Left cardiac atrium (tissue), 4 donors: ENCODE measurements at regions not wholly inside any gene's neighbourhood (a gene's known extent, or its start where the extent isn't known, plus 50 kb on each side); places are given as distances from the start of the nearest gene placed in this dataset.

Experiments used
- ATAC-seq, 2 donors: fragments of 200-7000 bp; cut with Tn5 transposase; one replicate each; pipeline ENCODE4 v1.9.1; 2020; ENCODE audit warnings: mild to moderate bottlenecking in 2 of 2, moderate library complexity in 2 of 2
- DNase-seq: peaks from one replicate; pipeline ENCODE4 v3.0.0-alpha.2; 2020
- intact Hi-C, 2 donors: fragments of 100-400 bp; cut with DNase I; formaldehyde crosslinking; loops; one replicate each; pipeline versions ENCODE4 v1.14.1 to v1.15.1; 2022 to 2023
- donor health status: DM: no; HTN: yes; CAD: no.
- donor health status: DM: no; HTN: yes; CAD: no; lungs with severe emphysema.
- donor health status: DM: yes; HTN: yes; CAD: no.
- donor health status: Dilated cardiomyopathy.

DNA sequence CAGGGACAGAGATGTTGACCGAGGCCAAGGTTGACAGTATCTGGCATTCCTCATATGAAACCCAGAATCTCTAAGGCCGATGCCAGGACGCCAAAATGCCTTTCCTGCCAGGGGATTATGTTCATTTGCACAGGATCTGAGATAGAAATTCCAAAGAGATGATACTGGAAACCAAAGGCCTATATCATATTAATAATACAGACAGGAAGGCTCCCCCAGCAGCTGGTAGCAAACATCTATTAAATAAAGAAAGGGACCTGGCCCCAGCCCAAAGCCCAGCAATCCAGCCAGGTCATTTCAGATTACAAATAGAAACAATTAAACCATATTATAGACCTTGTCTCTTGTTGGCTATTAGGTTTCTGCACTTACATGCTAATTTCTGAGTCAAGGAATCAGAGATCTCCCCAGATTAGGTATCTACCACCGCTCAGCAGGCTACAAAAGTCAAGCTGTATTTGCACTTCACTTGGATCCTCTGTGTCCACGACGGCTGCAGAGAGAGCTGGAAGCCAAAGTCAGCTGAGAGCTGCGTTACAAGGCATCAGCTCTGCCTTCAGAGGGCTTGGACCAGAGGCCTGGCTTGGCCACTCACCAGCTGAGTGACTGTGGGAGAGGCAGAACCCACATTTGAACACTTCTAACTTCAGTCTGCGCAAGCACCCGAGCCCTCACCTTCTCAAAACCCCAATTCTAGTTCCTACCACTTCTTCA is 269.3 kb upstream of the SIX2 start:
- no peak for ATAC-seq
- intact Hi-C loops: no loop called here
- no peak for DNase-seq

GRCh38 chr2:45276914-45277313 is 267.7 kb upstream of the SIX2 start:
- ATAC-seq (no peak), DNase-seq (no peak)
- intact Hi-C loops: no loop called here

DNA sequence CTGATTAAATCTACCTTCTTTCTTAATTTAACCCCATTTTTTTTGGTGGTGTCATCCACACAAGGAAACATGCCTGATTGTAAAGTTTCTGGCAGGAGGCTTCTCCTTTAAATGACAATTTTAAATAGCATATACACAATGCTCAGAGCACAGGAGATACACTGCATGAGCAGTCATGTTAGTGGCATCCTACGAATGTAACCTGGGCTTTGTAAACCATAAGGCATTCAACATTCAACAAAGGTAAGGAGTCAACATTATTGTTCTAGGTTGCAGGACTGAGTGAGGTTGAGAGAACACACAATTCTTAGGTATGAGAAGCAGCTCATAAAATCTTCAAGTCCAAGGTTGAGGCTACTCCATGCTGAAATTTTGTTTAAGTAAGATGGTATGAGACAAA is 266.6 kb upstream of the SIX2 start:
- ATAC-seq: no peak
- DNase-seq: no peak
- intact Hi-C loops: no loop called here

DNA sequence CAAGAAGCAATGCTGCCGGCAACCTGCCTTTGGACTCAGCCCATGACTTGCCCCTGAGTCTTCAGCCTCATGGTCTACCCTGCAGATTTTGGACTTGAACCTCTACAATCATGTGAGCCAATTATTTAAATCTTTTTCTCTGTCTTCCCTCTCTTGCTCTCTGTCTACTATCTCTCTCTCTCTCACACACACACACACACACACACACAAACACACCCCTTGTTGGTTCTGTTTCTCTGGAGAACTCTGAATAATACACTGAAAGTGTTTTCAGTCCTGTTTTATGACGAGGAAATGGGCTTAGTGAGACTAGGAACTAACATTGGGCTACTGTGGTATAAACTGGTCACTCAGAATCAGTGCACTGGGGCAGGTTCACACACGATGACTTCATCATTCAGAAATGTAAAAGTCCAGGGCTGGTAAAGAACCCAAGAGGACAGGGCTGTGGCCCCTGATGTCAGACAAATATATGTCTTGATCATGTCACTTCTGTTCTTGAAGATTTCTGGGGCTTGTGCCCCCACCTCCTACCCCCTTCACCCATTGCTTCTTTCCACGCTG is 266.1 kb upstream of the SIX2 start:
- no peak for DNase-seq
- ATAC-seq: peak in 1 of 2 donors; percentile 21
- intact Hi-C loops: no loop called here

- ATAC-seq (no peak), DNase-seq (no peak)
- intact Hi-C loops: no loop called here
These were observed 265.1 kb upstream of the SIX2 start for GRCh38 chr2:45274250-45274926.

DNA sequence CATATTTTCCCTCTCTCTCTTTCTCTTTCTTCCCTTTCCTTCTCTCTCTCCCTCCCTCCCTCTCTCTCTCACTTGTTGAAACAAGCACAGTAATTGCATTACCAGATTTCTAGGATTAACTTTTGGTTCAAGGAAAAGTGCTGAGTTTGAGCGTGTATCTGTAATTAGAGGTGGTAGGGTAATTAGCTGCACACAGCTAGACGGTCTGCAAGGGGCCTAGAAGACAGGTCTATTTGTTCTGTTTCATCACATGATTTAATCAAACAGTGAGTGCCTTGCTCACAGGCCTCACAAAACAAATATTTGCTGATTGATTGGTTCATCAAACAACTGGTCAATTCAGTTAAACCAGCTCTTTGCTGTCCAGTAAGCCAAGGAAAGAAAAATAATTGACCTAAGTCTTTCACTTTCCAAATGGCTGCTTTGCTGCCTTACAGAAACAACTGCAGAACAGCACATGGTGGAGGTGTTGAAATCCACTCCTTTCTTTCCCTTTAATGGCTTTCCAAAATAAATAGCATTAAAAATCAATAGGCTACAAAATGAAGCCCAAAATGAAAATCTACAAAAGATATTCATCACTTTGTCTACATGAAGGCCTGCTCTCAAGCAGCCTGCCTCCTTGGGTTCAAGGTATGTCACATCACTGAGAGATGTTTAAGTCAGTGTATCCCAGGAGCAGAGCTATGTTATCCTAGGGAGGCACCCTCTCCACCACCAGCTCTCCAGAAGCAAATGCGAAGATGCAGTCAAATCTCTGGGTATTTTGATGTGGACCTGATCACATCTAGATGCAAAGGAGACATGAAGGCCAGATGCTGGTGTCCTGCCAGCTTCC is 264.4 kb upstream of the SIX2 start:
- no peak for DNase-seq
- intact Hi-C loops: no loop called here
- ATAC-seq: no peak

DNA sequence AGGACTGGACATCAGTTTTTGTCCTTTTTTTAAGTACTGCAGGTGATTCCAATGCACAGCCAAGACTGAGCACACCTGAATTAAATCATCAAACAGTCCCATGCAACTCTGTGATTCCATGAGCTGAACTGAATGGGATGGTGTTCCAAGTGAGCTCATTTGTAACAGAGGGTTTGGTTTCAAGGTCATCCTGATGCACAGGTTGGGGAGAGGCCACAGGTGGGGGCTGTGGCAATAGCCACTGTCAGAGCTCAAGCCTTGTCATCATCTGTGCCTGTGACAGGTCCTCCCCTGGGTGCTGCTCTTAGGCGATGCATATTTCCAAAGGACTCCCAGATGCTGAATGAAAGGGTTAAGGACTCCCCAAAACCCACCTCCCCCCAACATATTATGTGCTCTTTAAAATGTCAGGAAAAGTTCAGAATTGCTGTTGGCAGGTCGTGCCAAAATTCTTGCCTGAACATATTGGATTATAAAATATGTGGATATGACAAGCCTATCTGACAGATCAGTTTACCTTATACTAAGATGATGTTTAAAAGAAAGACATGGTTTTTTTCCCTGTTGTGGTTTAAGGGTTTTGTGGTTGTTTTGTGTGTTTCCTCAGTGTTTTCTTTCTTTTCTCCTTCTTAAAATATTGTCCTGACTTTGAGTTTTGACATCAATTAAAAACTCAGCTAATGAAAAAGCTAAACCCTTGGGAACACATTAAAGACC is 263.5 kb upstream of the SIX2 start:
- DNase-seq (no peak), ATAC-seq (no peak)
- intact Hi-C loops: no loop called here

GRCh38 chr2:45269149-45269793 is 260.0 kb upstream of the SIX2 start:
- DNase-seq (no peak), ATAC-seq (no peak)
- intact Hi-C loops: no loop called here

- DNase-seq (no peak), ATAC-seq (no peak)
- intact Hi-C loops: no loop called here
These were observed 259.4 kb upstream of the SIX2 start for GRCh38 chr2:45268631-45269030.

- no peak for ATAC-seq
- intact Hi-C loops: no loop called here
- DNase-seq: no peak
These were observed 258.0 kb upstream of the SIX2 start for GRCh38 chr2:45267062-45267792.

DNA sequence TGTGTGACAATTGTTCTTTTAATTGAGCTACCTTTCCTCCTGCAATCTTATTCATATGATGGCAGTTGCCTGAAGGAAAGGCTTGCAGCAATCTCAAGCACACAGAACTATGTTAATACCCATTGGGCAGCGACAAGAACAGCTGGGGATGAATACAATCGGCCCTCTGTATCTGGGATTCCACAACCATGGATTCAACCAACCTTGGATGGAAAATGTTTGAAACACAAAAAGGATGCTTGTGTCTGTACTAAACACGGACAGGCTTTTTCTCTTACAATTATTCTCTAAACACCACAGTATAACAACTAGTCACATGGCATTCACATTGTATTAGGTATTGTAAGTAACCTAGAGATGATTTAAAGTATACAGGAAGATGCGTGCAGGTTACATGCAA is 256.1 kb upstream of the SIX2 start:
- DNase-seq (no peak), ATAC-seq (no peak)
- intact Hi-C loops: no loop called here

DNA sequence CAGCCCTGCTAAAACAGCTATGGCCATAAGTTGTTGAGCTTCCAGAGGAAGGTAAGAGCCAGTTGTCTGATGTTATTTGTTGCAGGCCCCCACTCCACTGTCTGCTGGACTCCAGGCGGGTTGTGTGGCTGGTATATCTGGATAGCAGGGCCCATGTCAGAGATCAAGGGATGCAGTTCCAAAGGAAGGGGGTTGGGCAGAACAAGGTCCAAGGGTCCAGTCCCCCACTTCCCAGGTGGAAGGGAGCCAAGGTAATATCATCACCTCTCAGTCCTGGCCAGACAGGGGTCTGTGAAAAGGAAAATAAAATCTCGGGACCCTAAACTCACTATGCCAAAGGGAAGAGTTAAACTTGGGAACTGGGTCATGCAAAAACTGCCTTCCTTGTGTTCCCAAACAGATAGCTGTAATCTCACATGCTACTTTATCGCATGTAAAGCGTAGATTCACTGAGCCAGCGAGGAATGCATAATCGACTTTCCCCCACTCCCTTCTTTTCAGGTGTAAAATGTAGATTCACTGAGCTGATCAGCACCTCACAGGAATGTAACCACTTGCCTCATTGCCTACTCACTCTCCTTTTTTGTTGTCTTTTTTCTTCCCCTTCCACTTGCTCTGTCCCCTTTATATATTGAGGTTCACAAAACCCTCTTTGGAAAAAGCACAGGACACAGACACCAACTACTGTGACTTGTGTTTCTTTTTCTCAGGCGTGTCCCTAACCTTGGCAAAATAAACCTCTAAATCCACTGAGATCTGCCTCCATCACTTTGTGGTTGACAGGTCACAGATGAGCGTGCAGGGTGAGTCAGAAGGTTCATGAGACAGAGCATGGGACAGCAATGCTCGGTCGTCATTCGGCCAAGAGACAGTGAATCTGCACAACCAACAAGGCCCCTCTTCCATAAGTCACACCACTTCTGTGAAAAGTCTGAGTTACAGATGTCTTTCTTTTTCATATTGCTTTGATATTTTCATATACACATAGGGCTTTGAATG is 255.3 kb upstream of the SIX2 start:
- ATAC-seq (no peak), DNase-seq (no peak)
- intact Hi-C loops: no loop called here

DNA sequence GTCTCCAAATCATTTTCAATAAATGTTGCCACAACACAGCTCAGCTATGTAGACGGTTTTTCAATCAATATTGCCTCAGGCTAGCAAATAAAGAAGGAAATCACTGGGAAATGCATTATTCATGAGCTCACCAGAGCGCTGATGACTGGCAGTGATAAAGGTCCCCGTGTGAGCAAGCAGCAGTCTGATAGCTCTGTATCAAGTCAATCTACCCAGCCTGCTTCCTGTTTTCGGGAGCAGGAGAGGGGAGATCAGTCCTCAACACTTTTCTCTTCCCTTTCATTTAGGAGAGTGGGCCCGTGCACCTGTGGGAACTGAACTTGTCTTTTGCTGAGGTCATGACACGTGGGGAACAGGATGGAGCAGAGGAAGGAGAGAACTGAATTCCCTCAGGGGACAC is 253.9 kb upstream of the SIX2 start:
- intact Hi-C loops: no loop called here
- no peak for ATAC-seq

GRCh38 chr2:45261746-45262145 is 252.5 kb upstream of the SIX2 start:
- DNase-seq: no peak
- intact Hi-C loops: no loop called here
- no peak for ATAC-seq

More for the DNA sequence above, 253.9 kb upstream of the SIX2 start:
- DNase-seq: no peak

GRCh38 chr2:45260946-45261345 is 251.7 kb upstream of the SIX2 start:
- intact Hi-C loops: no loop called here
- DNase-seq: no peak
- ATAC-seq: no peak

GRCh38 chr2:45259547-45260160 is 250.4 kb upstream of the SIX2 start:
- ATAC-seq: peak in 1 of 2 donors; percentile 27
- intact Hi-C loops: no loop called here

GRCh38 chr2:45259138-45259537 is 249.9 kb upstream of the SIX2 start:
- DNase-seq (no peak), ATAC-seq (no peak)
- intact Hi-C loops: no loop called here

More at GRCh38 chr2:45259547-45260160, 250.4 kb upstream of the SIX2 start:
- no peak for DNase-seq
